Prostate gland (tissue), 2 donors: ENCODE measurements at regions not wholly inside any gene's neighbourhood (a gene's known extent, or its start where the extent isn't known, plus 50 kb on each side); places are given as distances from the start of the nearest gene placed in this dataset.

ENCODE experiments used
- DNase-seq: peaks from one replicate; pipeline ENCODE4 v3.0.0-alpha.2; 2019; ENCODE audit warnings: low spot score
- H3K27ac ChIP-seq, 2 donors: fragments of 200-600 bp; sonication (generic); 2 replicates each; pipeline ENCODE4 v1.5.1; 2017 to 2019
- H3K27me3 ChIP-seq: fragments of 200-600 bp; sonication (generic); replicated peaks from 2 replicates; pipeline ENCODE4 v1.5.1; 2019; ENCODE audit not compliant: insufficient read depth
- H3K36me3 ChIP-seq, 2 donors: fragments of 200-600 bp; sonication (generic); 1 replicate in 1 of 2; 2 replicates in 1 of 2; pipeline versions ENCODE4 v1.5.1 to v1.8.1; 2017 to 2019
- H3K4me1 ChIP-seq: fragments of 200-600 bp; sonication (generic); replicated peaks from 2 replicates; pipeline ENCODE4 v1.5.1; 2019
- H3K4me3 ChIP-seq, 2 donors: fragments of 200-600 bp; sonication (generic); 2 replicates each; pipeline ENCODE4 v1.5.1; 2017 to 2019
- H3K9me3 ChIP-seq: fragments of 200-600 bp; sonication (generic); 2 replicates; pipeline ENCODE4 v1.5.1; 2017
- POLR2A ChIP-seq: fragments of 450-650 bp; IDR thresholded peaks from one replicate; pipeline ENCODE4 v1.6.1; 2016; ENCODE audit warnings: antibody characterized with exemption, mild to moderate bottlenecking
- POLR2AphosphoS5 ChIP-seq: sonication (generic); formaldehyde crosslinking; IDR thresholded peaks from one replicate; pipeline ENCODE4 v1.6.1; 2017; ENCODE audit warnings: antibody characterized with exemption
- WGBS: methylation state at CpG from one replicate; pipeline ENCODE4 v1.1.5; 2018; 5-methylcytosine and 5-hydroxymethylcytosine counted together
- intact Hi-C: fragments of 100-400 bp; cut with DNase I; formaldehyde crosslinking; loops from one replicate; pipeline ENCODE4 v1.14.2; 2022
- TF ChIP-seq, protein P1 (sequence below), 4 experiments: fragments of 200-600 bp in 2 of 4; fragments of 450-650 bp in 2 of 4; sonication (generic) in 2 of 4; IDR thresholded peaks; 1 replicate in 3 of 4; 2 replicates in 1 of 4; pipeline ENCODE4 v1.5.1; 2016 to 2019; ENCODE audit warnings: antibody characterized with exemption in 4 of 4, mild to moderate bottlenecking in 2 of 4, moderate library complexity in 2 of 4

DNA sequence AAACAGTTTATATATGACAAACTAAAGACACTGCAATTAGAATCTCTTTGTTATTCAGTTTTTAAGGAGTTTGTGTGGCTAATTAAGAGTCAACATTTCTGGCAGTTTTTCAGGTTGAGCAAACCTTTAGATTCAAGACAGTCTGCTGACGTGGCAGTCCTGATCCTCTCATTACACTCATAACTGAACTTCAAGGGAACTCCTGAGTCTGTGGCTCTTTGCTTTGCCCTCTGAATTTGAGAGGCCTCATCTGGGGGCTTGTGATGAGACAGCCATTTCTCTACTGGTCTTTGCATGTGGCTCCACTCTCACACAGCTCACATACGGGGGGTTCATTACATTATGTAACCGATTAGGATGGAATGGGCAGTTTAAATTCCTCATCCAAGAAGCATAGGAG is 182.9 kb upstream of the MEF2C start:
- intact Hi-C loops, result no loop called here
- 85% methylated on average over 3 of the region's 3 CpGs for WGBS
- TF ChIP-seq, protein P1, sequence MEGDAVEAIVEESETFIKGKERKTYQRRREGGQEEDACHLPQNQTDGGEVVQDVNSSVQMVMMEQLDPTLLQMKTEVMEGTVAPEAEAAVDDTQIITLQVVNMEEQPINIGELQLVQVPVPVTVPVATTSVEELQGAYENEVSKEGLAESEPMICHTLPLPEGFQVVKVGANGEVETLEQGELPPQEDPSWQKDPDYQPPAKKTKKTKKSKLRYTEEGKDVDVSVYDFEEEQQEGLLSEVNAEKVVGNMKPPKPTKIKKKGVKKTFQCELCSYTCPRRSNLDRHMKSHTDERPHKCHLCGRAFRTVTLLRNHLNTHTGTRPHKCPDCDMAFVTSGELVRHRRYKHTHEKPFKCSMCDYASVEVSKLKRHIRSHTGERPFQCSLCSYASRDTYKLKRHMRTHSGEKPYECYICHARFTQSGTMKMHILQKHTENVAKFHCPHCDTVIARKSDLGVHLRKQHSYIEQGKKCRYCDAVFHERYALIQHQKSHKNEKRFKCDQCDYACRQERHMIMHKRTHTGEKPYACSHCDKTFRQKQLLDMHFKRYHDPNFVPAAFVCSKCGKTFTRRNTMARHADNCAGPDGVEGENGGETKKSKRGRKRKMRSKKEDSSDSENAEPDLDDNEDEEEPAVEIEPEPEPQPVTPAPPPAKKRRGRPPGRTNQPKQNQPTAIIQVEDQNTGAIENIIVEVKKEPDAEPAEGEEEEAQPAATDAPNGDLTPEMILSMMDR (IDR thresholded peaks at IDR 0.05), result no peak
- no peak for TF ChIP-seq POLR2A
- TF ChIP-seq POLR2AphosphoS5, result no peak

DNA sequence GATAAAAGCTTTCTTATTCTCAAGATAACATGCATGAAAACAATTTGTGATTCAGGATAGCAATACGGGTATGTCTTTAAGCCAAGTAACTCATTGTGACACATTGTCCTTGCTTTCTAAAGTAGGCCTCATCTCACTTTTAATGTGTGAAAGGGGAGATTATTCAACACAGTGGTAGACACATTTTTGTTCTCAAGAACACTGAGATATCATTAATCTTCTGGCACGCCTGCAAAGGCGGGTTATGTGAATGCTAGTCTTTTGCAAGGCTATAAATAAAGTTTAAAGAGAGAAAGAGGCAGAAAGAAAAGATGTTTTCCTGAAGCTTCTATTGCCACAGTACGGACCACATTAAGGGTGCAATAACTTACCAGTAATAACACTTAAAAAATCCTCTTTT is 181.8 kb upstream of the MEF2C start:
- H3K9me3 ChIP-seq, result no peaks in the 10 kb centered on the region
- no peak for TF ChIP-seq POLR2AphosphoS5

More for the DNA sequence above, 182.9 kb upstream of the MEF2C start:
- H3K27me3 ChIP-seq, result no peaks in the 10 kb centered on the region
- H3K4me3 ChIP-seq, result no peak overlapping the region
- H3K36me3 ChIP-seq, result no peaks in the 10 kb centered on the region
- no peaks in the 10 kb centered on the region for H3K4me1 ChIP-seq
- H3K9me3 ChIP-seq, result no peaks in the 10 kb centered on the region
- no peak for DNase-seq
- H3K27ac ChIP-seq, result no peak overlapping the region

DNA sequence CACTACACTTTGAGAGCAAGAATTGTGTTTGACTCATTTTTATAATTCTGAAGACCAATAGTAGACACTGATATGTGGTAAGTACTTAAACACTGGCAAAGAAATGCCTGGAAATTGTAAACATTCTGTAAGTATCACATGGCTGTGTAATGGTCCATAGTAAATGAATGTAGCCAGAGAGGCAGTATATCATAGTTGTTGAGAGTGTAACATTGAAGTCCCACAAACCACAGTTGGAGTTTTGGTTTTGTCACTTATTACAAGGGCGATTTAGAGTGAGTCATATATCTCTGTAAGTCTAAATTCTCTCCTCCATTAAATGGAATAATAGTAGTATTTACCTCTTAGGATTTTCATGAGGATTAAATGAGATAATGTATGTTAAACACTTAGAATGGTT is 181.1 kb upstream of the MEF2C start:
- DNase-seq, result no peak

More for the DNA sequence above, 181.8 kb upstream of the MEF2C start:
- intact Hi-C loops, result no loop called here
- Histone ChIP-seq H3K27me3 (no peaks in the 10 kb centered on the region), H3K36me3 (no peaks in the 10 kb centered on the region), H3K27ac (no peak overlapping the region), H3K4me3 (no peak overlapping the region), H3K4me1 (no peaks in the 10 kb centered on the region)
- no peak for DNase-seq
- 47% methylated on average over 4 of the region's 4 CpGs for WGBS

DNA sequence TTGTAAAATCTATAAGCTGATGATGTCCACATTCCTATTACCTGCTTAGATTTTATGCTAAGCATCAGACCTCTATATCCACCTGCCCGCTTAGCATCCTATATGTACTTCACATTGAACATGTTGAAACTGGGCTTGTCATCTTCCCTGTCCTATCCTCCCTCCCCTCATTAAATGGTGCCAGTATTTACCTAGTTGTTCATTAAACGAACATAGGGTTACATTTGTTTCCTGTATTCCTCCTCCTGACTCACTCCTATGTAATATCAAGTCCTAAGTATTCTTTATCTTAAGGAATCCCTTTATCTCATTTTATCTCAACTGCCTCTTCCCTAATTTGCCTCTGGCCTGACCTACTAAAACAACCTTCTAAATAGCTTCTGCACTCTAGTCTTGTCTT is 177.8 kb upstream of the MEF2C start:
- no peaks in the 10 kb centered on the region for H3K4me1 ChIP-seq
- WGBS, result 59% methylated on average over 2 of the region's 2 CpGs
- no peak for DNase-seq
- H3K36me3 ChIP-seq, result no peaks in the 10 kb centered on the region
- H3K27ac ChIP-seq, result no peak overlapping the region
- no peaks in the 10 kb centered on the region for H3K9me3 ChIP-seq
- no peaks in the 10 kb centered on the region for H3K27me3 ChIP-seq
- intact Hi-C loops, result no loop called here
- TF ChIP-seq POLR2AphosphoS5 (no peak), POLR2A (no peak)
- TF ChIP-seq, protein P1 (IDR thresholded peaks at IDR 0.05), result no peak
- H3K4me3 ChIP-seq, result no peak overlapping the region

More for the DNA sequence above, 181.1 kb upstream of the MEF2C start:
- TF ChIP-seq, protein P1 (IDR thresholded peaks at IDR 0.05), result no peak
- TF ChIP-seq POLR2A (no peak), POLR2AphosphoS5 (no peak)
- Histone ChIP-seq H3K9me3 (no peaks in the 10 kb centered on the region), H3K36me3 (no peaks in the 10 kb centered on the region), H3K4me3 (no peak overlapping the region), H3K27me3 (no peaks in the 10 kb centered on the region), H3K27ac (no peak overlapping the region), H3K4me1 (no peaks in the 10 kb centered on the region)
- intact Hi-C loops, result no loop called here
- WGBS, result 83% methylated on average over 1 of the region's 1 CpG

DNA sequence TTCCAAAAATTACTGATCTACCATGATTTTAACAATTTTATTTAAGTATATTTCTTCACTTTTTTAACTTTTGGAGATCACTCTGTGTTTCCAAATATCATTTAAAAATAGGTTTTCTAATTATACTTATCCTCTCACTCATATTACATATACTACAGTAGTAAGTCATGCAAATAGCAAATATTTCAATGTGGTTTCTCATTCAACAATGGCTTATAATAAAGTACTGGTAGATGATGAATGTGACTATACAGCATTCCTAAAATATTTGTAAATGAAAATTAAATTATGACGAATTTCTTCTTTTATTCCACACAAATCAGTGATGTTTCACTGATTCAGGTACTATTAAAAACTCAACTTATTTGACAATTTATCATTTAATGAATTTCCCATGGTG is 176.3 kb upstream of the MEF2C start:
- no peak overlapping the region for H3K27ac ChIP-seq
- no peaks in the 10 kb centered on the region for H3K36me3 ChIP-seq
- WGBS, result 80% methylated on average over 1 of the region's 1 CpG
- H3K9me3 ChIP-seq, result no peaks in the 10 kb centered on the region
- DNase-seq, result no peak
- intact Hi-C loops, result no loop called here
- TF ChIP-seq POLR2AphosphoS5 (no peak), POLR2A (no peak)
- no peaks in the 10 kb centered on the region for H3K4me1 ChIP-seq
- H3K27me3 ChIP-seq, result no peaks in the 10 kb centered on the region
- no peak overlapping the region for H3K4me3 ChIP-seq

DNA sequence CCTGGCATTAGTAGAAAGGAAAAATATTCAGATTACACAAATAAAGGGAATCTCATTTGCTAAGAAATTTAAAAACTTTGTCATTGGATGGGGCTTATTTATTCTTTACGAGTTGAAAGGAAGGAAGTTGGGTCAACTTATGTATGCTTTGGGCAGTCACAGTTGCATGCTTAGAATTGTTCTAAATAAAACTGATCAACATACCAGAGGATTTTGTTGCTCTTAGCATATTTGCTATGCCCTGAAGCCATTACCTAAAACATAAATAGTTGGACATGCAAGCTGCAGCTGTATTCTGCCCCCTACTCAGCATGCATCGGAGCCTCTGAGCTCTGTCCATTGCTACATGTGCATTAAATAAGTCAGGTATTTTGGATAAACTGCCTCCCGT is 172.7 kb upstream of the MEF2C start:
- Histone ChIP-seq H3K4me1 (no peaks in the 10 kb centered on the region), H3K4me3 (no peak overlapping the region), H3K27me3 (no peaks in the 10 kb centered on the region), H3K27ac (no peak overlapping the region), H3K9me3 (no peaks in the 10 kb centered on the region), H3K36me3 (no peaks in the 10 kb centered on the region)
- intact Hi-C loops, result no loop called here
- TF ChIP-seq POLR2AphosphoS5, result no peak
- TF ChIP-seq POLR2A, result no peak
- TF ChIP-seq, protein P1 (IDR thresholded peaks at IDR 0.05), result no peak
- DNase-seq, result no peak
- 77% methylated on average over 3 of the region's 3 CpGs for WGBS
